ENCODE measurements at regions not wholly inside any gene's neighbourhood (a gene's known extent, or its start where the extent isn't known, plus 50 kb on each side); places are given as distances from the start of the nearest gene placed in this dataset.

DNA sequence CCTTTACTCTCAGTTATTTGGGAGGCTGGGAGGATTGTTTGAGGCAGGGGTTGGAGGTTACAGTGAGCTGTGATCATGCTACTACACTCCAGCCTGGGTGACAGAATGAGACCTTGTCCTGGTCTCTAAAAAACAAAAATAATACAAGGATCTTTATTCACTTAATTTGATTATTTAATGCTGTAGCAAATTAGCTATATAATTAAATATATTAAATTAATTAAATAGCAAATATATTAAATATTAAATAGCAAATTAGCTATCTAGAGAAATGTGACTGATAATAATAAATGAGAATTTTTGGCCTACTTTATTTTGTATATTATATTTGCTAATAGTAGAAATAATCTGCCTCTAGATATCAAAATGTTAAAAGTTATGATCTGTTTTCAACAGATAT is 298.8 kb upstream of the NAV3 start:
- H3K4me2 ChIP-seq (ENCODE audit: low read length) = no peak overlapping the region
- Mint-ChIP-seq H3K4me3 (ENCODE audit: unreplicated experiment) (no peak overlapping the region), H3K4me1 (ENCODE audit: low read depth, unreplicated experiment) (no peaks in the 10 kb centered on the region), H3K36me3 (ENCODE audit: low read depth, unreplicated experiment) (no peaks in the 10 kb centered on the region), H3K27me3 (ENCODE audit: low read depth, unreplicated experiment) (no peaks in the 10 kb centered on the region), H3K27ac (ENCODE audit: unreplicated experiment) (no peak overlapping the region), H3K9me3 (ENCODE audit: unreplicated experiment) (peaks cover 10% of the 10 kb centered on the region)
- TF ChIP-seq, protein P1, sequence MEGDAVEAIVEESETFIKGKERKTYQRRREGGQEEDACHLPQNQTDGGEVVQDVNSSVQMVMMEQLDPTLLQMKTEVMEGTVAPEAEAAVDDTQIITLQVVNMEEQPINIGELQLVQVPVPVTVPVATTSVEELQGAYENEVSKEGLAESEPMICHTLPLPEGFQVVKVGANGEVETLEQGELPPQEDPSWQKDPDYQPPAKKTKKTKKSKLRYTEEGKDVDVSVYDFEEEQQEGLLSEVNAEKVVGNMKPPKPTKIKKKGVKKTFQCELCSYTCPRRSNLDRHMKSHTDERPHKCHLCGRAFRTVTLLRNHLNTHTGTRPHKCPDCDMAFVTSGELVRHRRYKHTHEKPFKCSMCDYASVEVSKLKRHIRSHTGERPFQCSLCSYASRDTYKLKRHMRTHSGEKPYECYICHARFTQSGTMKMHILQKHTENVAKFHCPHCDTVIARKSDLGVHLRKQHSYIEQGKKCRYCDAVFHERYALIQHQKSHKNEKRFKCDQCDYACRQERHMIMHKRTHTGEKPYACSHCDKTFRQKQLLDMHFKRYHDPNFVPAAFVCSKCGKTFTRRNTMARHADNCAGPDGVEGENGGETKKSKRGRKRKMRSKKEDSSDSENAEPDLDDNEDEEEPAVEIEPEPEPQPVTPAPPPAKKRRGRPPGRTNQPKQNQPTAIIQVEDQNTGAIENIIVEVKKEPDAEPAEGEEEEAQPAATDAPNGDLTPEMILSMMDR (IDR thresholded peaks at IDR 0.05; ENCODE audit: insufficient read depth, low read depth, low read length) = no peak
- H3K4me3 ChIP-seq (ENCODE audit: insufficient read depth, low read depth, low read length) = no peak overlapping the region
- H3K9ac ChIP-seq (ENCODE audit: low read length) = no peak overlapping the region
- H3K4me1 ChIP-seq (ENCODE audit: insufficient read depth, low read length) = no peaks in the 10 kb centered on the region
- no peaks in the 10 kb centered on the region for H4K20me1 ChIP-seq (ENCODE audit: insufficient read depth, low read length)
- DNase-seq (ENCODE audit: low read depth) = no peak
- H3K9me3 ChIP-seq (ENCODE audit: insufficient read depth, low read depth, low read length) = no peaks in the 10 kb centered on the region
- H3K79me2 ChIP-seq (ENCODE audit: insufficient read depth, low read length) = no peaks in the 10 kb centered on the region
- no peak overlapping the region for H2AFZ ChIP-seq (ENCODE audit: low read depth, low read length)
- H3K27ac ChIP-seq (ENCODE audit: low read depth, low read length) = no peak overlapping the region
- no peak for FAIRE-seq
- H3K36me3 ChIP-seq (ENCODE audit: insufficient read depth, low read length) = no peaks in the 10 kb centered on the region
- H3K27me3 ChIP-seq (ENCODE audit: insufficient read depth, low read length) = no peaks in the 10 kb centered on the region

DNA sequence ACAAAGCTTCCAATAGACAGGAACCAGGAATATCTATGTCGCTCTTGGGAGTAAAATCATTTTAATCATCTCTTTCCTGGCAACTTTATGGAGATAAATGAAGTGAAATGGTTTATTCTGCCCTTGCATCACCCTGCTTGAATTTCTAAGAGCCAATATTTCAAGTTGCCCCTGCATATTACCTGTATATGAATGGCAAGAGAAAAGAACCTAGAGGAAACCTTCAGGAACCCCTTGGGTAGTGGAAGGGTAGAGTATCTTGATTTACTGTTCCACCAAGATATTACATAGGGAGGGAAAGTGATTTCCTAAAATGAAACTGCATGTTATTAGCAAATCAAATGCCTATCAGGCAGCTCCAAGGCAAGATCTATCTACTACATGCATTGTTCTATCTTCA is 308.4 kb upstream of the NAV3 start:
- TF ChIP-seq, protein P1 (IDR thresholded peaks at IDR 0.05; ENCODE audit: insufficient read depth, low read depth, low read length) = no peak
- Histone ChIP-seq H3K4me3 (ENCODE audit: insufficient read depth, low read depth, low read length) (no peak overlapping the region), H3K27me3 (ENCODE audit: insufficient read depth, low read length) (no peaks in the 10 kb centered on the region), H3K36me3 (ENCODE audit: insufficient read depth, low read length) (no peaks in the 10 kb centered on the region), H3K9me3 (ENCODE audit: insufficient read depth, low read depth, low read length) (no peaks in the 10 kb centered on the region), H3K79me2 (ENCODE audit: insufficient read depth, low read length) (no peaks in the 10 kb centered on the region), H3K4me2 (ENCODE audit: low read length) (no peak overlapping the region), H2AFZ (ENCODE audit: low read depth, low read length) (no peak overlapping the region), H3K4me1 (ENCODE audit: insufficient read depth, low read length) (no peaks in the 10 kb centered on the region), H3K9ac (ENCODE audit: low read length) (no peak overlapping the region), H3K27ac (ENCODE audit: low read depth, low read length) (no peak overlapping the region), H4K20me1 (ENCODE audit: insufficient read depth, low read length) (no peaks in the 10 kb centered on the region)
- H3K4me3 Mint-ChIP-seq (ENCODE audit: unreplicated experiment) = no peak overlapping the region
- H3K27me3 Mint-ChIP-seq (ENCODE audit: low read depth, unreplicated experiment) = no peaks in the 10 kb centered on the region
- H3K36me3 Mint-ChIP-seq (ENCODE audit: low read depth, unreplicated experiment) = no peaks in the 10 kb centered on the region
- H3K4me1 Mint-ChIP-seq (ENCODE audit: low read depth, unreplicated experiment) = peaks cover 5% of the 10 kb centered on the region
- no peak overlapping the region for H3K27ac Mint-ChIP-seq (ENCODE audit: unreplicated experiment)
- peaks cover 3% of the 10 kb centered on the region for H3K9me3 Mint-ChIP-seq (ENCODE audit: unreplicated experiment)
- DNase-seq (ENCODE audit: low read depth) = no peak
- FAIRE-seq = no peak

DNA sequence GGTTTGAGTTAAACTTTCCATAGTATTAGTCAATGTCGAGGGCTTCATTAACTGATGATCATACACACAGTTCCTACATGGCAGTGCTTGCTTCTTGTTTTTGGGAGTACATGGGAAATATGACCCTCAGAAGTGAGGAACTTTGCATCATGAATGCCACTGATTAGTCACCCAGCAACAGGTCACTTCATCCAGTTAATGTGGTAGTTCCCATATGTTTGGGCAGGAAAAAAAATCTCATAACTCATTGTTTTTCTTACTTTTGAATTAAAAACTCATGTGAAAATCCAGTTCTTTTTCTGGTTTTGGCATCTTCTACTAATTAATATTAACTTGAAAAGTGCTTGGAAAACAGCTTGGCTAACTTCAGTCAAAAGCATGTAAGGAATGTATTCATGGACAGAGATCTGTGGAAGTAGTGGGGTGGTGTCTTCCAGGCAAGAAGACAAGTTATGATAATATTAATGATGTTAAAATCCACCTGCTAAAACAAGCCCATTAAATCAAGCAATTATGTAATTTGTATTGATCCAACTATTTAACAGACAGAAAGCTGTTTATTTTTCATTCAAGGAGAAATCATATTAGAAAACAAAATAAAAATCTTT is 309.1 kb upstream of the NAV3 start:
- peak; percentile 71 for DNase-seq (ENCODE audit: low read depth)
- Histone ChIP-seq H3K4me3 (ENCODE audit: insufficient read depth, low read depth, low read length) (no peak overlapping the region), H3K79me2 (ENCODE audit: insufficient read depth, low read length) (no peaks in the 10 kb centered on the region), H2AFZ (ENCODE audit: low read depth, low read length) (no peak overlapping the region), H3K9me3 (ENCODE audit: insufficient read depth, low read depth, low read length) (no peaks in the 10 kb centered on the region), H4K20me1 (ENCODE audit: insufficient read depth, low read length) (no peaks in the 10 kb centered on the region), H3K4me1 (ENCODE audit: insufficient read depth, low read length) (no peaks in the 10 kb centered on the region), H3K27ac (ENCODE audit: low read depth, low read length) (no peak overlapping the region), H3K4me2 (ENCODE audit: low read length) (no peak overlapping the region), H3K36me3 (ENCODE audit: insufficient read depth, low read length) (no peaks in the 10 kb centered on the region), H3K27me3 (ENCODE audit: insufficient read depth, low read length) (no peaks in the 10 kb centered on the region), H3K9ac (ENCODE audit: low read length) (no peak overlapping the region)
- H3K4me1 Mint-ChIP-seq (ENCODE audit: low read depth, unreplicated experiment) = peaks cover 5% of the 10 kb centered on the region
- peaks cover under 1% of the 10 kb centered on the region for H3K9me3 Mint-ChIP-seq (ENCODE audit: unreplicated experiment)
- H3K36me3 Mint-ChIP-seq (ENCODE audit: low read depth, unreplicated experiment) = no peaks in the 10 kb centered on the region
- H3K4me3 Mint-ChIP-seq (ENCODE audit: unreplicated experiment) = no peak overlapping the region
- no peaks in the 10 kb centered on the region for H3K27me3 Mint-ChIP-seq (ENCODE audit: low read depth, unreplicated experiment)
- no peak overlapping the region for H3K27ac Mint-ChIP-seq (ENCODE audit: unreplicated experiment)
- no peak for FAIRE-seq
- TF ChIP-seq, protein P1 (IDR thresholded peaks at IDR 0.05; ENCODE audit: insufficient read depth, low read depth, low read length) = no peak
- TF ChIP-seq EZH2 (IDR thresholded peaks at IDR 0.05; ENCODE audit: insufficient read depth, low read length) = no peak

Measured in astrocyte (in vitro differentiated cells and primary cell).